ENCODE measurements at regions not wholly inside any gene's neighbourhood (a gene's known extent, or its start where the extent isn't known, plus 50 kb on each side); places are given as distances from the start of the nearest gene placed in this dataset.

GRCh38 chr3:61450866-61451265 lies 110.5 kb upstream of the PTPRG start (continued):
- TF ChIP-seq NBN (IDR thresholded peaks at IDR 0.05) (no peak), HDAC2 (IDR thresholded peaks at IDR 0.05) (no peak), SMARCA5 (IDR thresholded peaks at IDR 0.05) (no peak), USF2 (IDR thresholded peaks at IDR 0.05; ENCODE audit: borderline replicate concordance, low read depth, low read length) (no peak), ZNF217 (IDR thresholded peaks at IDR 0.05) (no peak), ATF7 (IDR thresholded peaks at IDR 0.05; ENCODE audit: low read depth) (no peak), STAT1 (conservative IDR thresholded peaks at IDR 0.05) (no peak), CHD4 (IDR thresholded peaks at IDR 0.05) (no peak), CHD1 (IDR thresholded peaks at IDR 0.05; ENCODE audit: low read depth, low read length) (no peak), SMC3 (IDR thresholded peaks at IDR 0.05; ENCODE audit: borderline replicate concordance, low read length) (no peak)
- TF ChIP-seq, protein P1, sequence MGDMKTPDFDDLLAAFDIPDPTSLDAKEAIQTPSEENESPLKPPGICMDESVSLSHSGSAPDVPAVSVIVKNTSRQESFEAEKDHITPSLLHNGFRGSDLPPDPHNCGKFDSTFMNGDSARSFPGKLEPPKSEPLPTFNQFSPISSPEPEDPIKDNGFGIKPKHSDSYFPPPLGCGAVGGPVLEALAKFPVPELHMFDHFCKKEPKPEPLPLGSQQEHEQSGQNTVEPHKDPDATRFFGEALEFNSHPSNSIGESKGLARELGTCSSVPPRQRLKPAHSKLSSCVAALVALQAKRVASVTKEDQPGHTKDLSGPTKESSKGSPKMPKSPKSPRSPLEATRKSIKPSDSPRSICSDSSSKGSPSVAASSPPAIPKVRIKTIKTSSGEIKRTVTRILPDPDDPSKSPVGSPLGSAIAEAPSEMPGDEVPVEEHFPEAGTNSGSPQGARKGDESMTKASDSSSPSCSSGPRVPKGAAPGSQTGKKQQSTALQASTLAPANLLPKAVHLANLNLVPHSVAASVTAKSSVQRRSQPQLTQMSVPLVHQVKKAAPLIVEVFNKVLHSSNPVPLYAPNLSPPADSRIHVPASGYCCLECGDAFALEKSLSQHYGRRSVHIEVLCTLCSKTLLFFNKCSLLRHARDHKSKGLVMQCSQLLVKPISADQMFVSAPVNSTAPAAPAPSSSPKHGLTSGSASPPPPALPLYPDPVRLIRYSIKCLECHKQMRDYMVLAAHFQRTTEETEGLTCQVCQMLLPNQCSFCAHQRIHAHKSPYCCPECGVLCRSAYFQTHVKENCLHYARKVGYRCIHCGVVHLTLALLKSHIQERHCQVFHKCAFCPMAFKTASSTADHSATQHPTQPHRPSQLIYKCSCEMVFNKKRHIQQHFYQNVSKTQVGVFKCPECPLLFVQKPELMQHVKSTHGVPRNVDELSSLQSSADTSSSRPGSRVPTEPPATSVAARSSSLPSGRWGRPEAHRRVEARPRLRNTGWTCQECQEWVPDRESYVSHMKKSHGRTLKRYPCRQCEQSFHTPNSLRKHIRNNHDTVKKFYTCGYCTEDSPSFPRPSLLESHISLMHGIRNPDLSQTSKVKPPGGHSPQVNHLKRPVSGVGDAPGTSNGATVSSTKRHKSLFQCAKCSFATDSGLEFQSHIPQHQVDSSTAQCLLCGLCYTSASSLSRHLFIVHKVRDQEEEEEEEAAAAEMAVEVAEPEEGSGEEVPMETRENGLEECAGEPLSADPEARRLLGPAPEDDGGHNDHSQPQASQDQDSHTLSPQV (IDR thresholded peaks at IDR 0.05) = no peak
- TF ChIP-seq, protein P2, sequence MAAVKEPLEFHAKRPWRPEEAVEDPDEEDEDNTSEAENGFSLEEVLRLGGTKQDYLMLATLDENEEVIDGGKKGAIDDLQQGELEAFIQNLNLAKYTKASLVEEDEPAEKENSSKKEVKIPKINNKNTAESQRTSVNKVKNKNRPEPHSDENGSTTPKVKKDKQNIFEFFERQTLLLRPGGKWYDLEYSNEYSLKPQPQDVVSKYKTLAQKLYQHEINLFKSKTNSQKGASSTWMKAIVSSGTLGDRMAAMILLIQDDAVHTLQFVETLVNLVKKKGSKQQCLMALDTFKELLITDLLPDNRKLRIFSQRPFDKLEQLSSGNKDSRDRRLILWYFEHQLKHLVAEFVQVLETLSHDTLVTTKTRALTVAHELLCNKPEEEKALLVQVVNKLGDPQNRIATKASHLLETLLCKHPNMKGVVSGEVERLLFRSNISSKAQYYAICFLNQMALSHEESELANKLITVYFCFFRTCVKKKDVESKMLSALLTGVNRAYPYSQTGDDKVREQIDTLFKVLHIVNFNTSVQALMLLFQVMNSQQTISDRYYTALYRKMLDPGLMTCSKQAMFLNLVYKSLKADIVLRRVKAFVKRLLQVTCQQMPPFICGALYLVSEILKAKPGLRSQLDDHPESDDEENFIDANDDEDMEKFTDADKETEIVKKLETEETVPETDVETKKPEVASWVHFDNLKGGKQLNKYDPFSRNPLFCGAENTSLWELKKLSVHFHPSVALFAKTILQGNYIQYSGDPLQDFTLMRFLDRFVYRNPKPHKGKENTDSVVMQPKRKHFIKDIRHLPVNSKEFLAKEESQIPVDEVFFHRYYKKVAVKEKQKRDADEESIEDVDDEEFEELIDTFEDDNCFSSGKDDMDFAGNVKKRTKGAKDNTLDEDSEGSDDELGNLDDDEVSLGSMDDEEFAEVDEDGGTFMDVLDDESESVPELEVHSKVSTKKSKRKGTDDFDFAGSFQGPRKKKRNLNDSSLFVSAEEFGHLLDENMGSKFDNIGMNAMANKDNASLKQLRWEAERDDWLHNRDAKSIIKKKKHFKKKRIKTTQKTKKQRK (IDR thresholded peaks at IDR 0.05; ENCODE audit: low read depth, low read length) = no peak
- TF ChIP-seq, protein P3, sequence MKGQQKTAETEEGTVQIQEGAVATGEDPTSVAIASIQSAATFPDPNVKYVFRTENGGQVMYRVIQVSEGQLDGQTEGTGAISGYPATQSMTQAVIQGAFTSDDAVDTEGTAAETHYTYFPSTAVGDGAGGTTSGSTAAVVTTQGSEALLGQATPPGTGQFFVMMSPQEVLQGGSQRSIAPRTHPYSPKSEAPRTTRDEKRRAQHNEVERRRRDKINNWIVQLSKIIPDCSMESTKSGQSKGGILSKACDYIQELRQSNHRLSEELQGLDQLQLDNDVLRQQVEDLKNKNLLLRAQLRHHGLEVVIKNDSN (IDR thresholded peaks at IDR 0.05; ENCODE audit: borderline replicate concordance, extremely low read length, insufficient read depth, low read depth, low read length) = no peak
